Sigmoid colon (tissue), 6 donors: ENCODE measurements at regions not wholly inside any gene's neighbourhood (a gene's known extent, or its start where the extent isn't known, plus 50 kb on each side); places are given as distances from the start of the nearest gene placed in this dataset.

Experiments
- DNase-seq: peaks from one replicate; pipeline ENCODE4 v3.0.0-alpha.2; 2019
- H3K27ac ChIP-seq, 4 donors: fragments of 200-600 bp; sonication (generic); one replicate each; pipeline ENCODE4 v1.5.1; 2016 to 2019; ENCODE audit warnings: mild to moderate bottlenecking in 1 of 4
- H3K27me3 ChIP-seq, 3 donors: fragments of 200-600 bp; sonication (generic); one replicate each; pipeline ENCODE4 v1.5.1; 2019; ENCODE audit warnings: mild to moderate bottlenecking in 1 of 3
- H3K36me3 ChIP-seq, 4 donors: fragments of 200-600 bp; sonication (generic); one replicate each; pipeline ENCODE4 v1.5.1; 2016 to 2019
- H3K4me1 ChIP-seq, 4 donors: fragments of 200-600 bp; sonication (generic); one replicate each; pipeline ENCODE4 v1.5.1; 2017 to 2019
- H3K4me3 ChIP-seq, 4 donors: fragments of 200-600 bp; sonication (generic); one replicate each; pipeline ENCODE4 v1.5.1; 2017 to 2019; ENCODE audit warnings: mild to moderate bottlenecking in 2 of 4, moderate library complexity in 1 of 4
- H3K9me3 ChIP-seq, 4 donors: fragments of 200-600 bp in 3 of 4; sonication (generic) in 3 of 4; one replicate each; pipeline versions ENCODE4 v1.5.1 to v1.6.1; 2013 to 2019
- EP300 ChIP-seq, 4 donors: sonication (generic); formaldehyde crosslinking; IDR thresholded peaks; one replicate each; pipeline ENCODE4 v1.6.1; 2017; ENCODE audit warnings: antibody characterized with exemption in 4 of 4
- POLR2A ChIP-seq, 2 donors: fragments of 450-650 bp; IDR thresholded peaks; one replicate each; pipeline ENCODE4 v1.6.1; 2016; ENCODE audit warnings: antibody characterized with exemption in 2 of 2, mild to moderate bottlenecking in 2 of 2, moderate library complexity in 2 of 2
- POLR2AphosphoS5 ChIP-seq, 4 donors: sonication (generic); formaldehyde crosslinking; IDR thresholded peaks; one replicate each; pipeline ENCODE4 v1.6.1; 2017; ENCODE audit warnings: antibody characterized with exemption in 4 of 4
- WGBS, 2 donors: extraction: QIAGEN DNeasy Blood & Tissue Kit; methylation state at CpG; one replicate each; pipeline ENCODE4 v1.1.7; 2013; 5-methylcytosine and 5-hydroxymethylcytosine counted together
- intact Hi-C: fragments of 100-400 bp; cut with DNase I; formaldehyde crosslinking; loops from one replicate; pipeline ENCODE4 v1.15.1; 2023
- TF ChIP-seq, protein P1 (sequence below), 4 experiments: fragments of 450-650 bp in 3 of 4; fragments of 200-600 bp in 1 of 4; IDR thresholded peaks; one replicate each; pipeline ENCODE4 v1.5.1; 2016 to 2019; ENCODE audit warnings: antibody characterized with exemption in 4 of 4, mild to moderate bottlenecking in 3 of 4, moderate library complexity in 2 of 4
- donor health status: healthy with polysubstance abuse.
- donor health status: healthy.

DNA sequence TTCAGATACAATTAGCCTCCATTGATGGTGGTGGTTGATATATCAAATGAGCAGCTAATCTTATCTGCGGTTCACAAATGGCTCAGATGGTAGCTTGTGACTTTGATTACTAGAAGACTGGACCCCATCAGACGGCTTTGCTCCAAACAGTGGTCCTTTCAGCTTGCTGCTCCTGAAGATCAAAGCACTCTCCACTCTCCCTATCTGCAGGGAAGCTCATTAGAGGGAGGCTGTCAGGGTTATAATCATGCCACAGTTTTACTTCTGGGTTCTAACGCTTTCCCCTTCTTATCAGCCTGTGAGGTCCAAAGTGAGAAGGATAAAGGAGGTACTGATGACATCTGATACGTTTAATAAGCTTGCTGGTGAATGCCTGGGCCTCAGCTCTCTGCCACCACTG lies 247.1 kb upstream of the NT5C1B start:
- no peak overlapping the region for H3K27ac ChIP-seq
- no peaks in the 10 kb centered on the region for H3K36me3 ChIP-seq
- H3K9me3 ChIP-seq = no peaks in the 10 kb centered on the region
- WGBS, 2 donors = 70 to 78% methylated on average over 4 of the region's 4 CpGs
- H3K4me1 ChIP-seq = peaks cover 0 to 7% (median 0%) of the 10 kb centered on the region in 4 donors
- TF ChIP-seq, protein P1, sequence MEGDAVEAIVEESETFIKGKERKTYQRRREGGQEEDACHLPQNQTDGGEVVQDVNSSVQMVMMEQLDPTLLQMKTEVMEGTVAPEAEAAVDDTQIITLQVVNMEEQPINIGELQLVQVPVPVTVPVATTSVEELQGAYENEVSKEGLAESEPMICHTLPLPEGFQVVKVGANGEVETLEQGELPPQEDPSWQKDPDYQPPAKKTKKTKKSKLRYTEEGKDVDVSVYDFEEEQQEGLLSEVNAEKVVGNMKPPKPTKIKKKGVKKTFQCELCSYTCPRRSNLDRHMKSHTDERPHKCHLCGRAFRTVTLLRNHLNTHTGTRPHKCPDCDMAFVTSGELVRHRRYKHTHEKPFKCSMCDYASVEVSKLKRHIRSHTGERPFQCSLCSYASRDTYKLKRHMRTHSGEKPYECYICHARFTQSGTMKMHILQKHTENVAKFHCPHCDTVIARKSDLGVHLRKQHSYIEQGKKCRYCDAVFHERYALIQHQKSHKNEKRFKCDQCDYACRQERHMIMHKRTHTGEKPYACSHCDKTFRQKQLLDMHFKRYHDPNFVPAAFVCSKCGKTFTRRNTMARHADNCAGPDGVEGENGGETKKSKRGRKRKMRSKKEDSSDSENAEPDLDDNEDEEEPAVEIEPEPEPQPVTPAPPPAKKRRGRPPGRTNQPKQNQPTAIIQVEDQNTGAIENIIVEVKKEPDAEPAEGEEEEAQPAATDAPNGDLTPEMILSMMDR (IDR thresholded peaks at IDR 0.05) = no peak
- TF ChIP-seq EP300 (IDR thresholded peaks at IDR 0.05) = no peak
- TF ChIP-seq POLR2AphosphoS5 (IDR thresholded peaks at IDR 0.05) = no peak
- intact Hi-C loops = no loop called here
- DNase-seq = no peak
- H3K4me3 ChIP-seq = no peak overlapping the region
- H3K27me3 ChIP-seq = no peaks in the 10 kb centered on the region

DNA sequence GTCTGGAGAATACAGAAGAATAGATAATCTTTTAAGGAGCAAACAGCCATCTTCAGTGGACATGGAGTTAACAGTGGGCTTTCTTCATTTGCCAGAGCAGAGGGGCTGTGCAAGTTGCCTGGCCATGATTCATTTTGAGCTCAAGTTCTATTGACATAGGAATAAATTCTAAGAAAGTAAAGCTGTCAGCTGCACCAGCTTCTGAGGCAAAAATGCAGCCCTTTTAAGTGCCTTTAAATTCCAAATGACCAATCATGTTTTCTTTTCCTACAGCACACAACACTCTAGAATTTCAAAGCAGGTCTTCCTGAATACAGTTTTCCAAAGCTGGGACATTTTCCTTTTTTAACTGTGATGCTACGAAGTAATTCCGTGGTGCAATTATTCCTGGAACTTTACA lies 246.4 kb upstream of the NT5C1B start:
- no peaks in the 10 kb centered on the region for H3K9me3 ChIP-seq
- 93 to 96% methylated on average over 2 of the region's 2 CpGs for WGBS, 2 donors
- H3K4me3 ChIP-seq = no peak overlapping the region
- no peaks in the 10 kb centered on the region for H3K27me3 ChIP-seq
- H3K27ac ChIP-seq = no peak overlapping the region
- DNase-seq = no peak
- peaks cover 0 to 7% (median 0%) of the 10 kb centered on the region in 4 donors for H3K4me1 ChIP-seq
- no peaks in the 10 kb centered on the region for H3K36me3 ChIP-seq
- TF ChIP-seq EP300 (IDR thresholded peaks at IDR 0.05) = no peak
- TF ChIP-seq, protein P1 (IDR thresholded peaks at IDR 0.05) = no peak
- TF ChIP-seq POLR2AphosphoS5 (IDR thresholded peaks at IDR 0.05) = no peak
- no peak for TF ChIP-seq POLR2A (IDR thresholded peaks at IDR 0.05)
- intact Hi-C loops = no loop called here

DNA sequence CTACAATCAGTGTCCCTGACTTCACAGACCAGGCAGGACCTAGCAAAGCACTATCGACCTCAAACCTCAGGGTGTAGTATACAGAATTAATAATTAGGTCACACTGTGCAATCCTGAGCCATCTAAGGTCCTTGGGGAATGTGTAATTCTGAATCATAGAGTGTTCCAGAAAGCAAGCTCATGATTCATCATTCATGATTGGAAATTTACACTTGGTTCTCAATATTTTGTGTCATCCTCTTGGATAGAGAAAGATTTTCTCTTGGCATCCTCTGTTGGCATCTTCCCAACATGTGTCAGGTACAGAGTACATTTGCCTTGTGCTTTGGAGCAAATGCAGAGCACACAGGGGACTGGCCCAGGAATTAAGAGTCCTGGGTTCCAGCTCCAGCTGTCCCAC lies 245.0 kb upstream of the NT5C1B start:
- Histone ChIP-seq H3K27ac (no peak overlapping the region), H3K27me3 (no peaks in the 10 kb centered on the region), H3K4me3 (no peak overlapping the region), H3K36me3 (no peaks in the 10 kb centered on the region), H3K4me1 (peaks cover 0 to 19% (median 11%) of the 10 kb centered on the region in 4 donors), H3K9me3 (no peaks in the 10 kb centered on the region)
- intact Hi-C loops = no loop called here
- no peak for DNase-seq
- TF ChIP-seq POLR2A (IDR thresholded peaks at IDR 0.05) (no peak), POLR2AphosphoS5 (IDR thresholded peaks at IDR 0.05) (peak in 2 of 4 donors; percentile 11 to 24), EP300 (IDR thresholded peaks at IDR 0.05) (no peak)
- TF ChIP-seq, protein P1 (IDR thresholded peaks at IDR 0.05) = no peak
- WGBS, 2 donors = 76 to 85% methylated on average over 1 of the region's 1 CpG

DNA sequence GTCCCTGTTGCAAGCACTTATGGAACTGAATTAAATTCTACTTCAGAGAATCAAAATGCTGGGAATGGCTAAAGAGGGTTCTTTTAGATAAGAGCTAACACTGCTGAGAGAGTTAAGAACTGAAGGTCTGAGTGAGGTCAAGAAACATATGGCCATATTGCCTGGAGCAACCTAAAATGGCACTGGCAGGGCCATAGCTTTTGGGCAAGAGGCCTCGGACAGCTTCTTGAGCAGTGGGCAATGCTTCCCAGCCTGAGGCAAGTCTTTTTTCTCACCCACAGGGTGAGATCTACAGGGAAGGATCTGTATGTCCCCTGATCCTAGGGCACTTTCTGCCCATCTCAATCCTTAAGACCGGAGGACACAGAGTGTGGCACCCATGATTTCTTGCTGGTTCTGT lies 244.6 kb upstream of the NT5C1B start:
- Histone ChIP-seq H3K27ac (no peak overlapping the region), H3K4me3 (no peak overlapping the region), H3K36me3 (no peaks in the 10 kb centered on the region), H3K9me3 (no peaks in the 10 kb centered on the region), H3K27me3 (no peaks in the 10 kb centered on the region), H3K4me1 (peaks cover 0 to 23% (median 15%) of the 10 kb centered on the region in 4 donors)
- TF ChIP-seq POLR2AphosphoS5 (IDR thresholded peaks at IDR 0.05) (no peak), POLR2A (IDR thresholded peaks at IDR 0.05) (no peak), EP300 (IDR thresholded peaks at IDR 0.05) (no peak)
- TF ChIP-seq, protein P1 (IDR thresholded peaks at IDR 0.05) = no peak
- intact Hi-C loops = no loop called here
- WGBS, 2 donors = 96% methylated on average over 2 of the region's 2 CpGs
- no peak for DNase-seq

DNA sequence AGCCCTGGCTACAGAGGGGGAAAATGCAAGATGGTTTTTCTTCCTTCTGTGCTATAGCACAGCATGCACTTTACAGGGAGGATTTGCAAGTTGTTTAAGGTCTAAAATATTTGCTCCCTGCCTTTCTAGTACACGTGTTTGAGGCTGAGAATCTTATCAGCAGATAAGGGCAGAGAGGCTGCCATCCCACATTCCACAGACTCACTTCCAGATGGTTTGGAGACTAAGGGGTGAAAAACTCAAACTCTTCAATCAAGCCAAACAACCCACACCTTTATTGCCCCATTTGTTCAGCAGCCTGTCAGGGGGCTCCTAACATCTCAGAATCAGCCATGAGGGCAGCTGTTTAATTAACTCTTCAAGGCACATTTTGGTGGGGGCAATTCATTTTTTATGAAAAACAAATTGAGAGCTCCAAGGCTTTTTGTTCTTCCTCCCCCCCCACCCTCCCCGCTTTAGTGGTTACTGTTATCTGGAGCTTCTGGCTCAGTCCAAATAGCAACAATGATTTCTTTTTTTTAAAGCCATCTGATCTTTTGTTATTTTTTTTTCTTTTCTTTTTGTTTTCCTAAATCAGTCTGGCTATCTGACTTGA lies 242.6 kb upstream of the NT5C1B start:
- no peak for DNase-seq
- peaks cover 0 to 23% (median 15%) of the 10 kb centered on the region in 4 donors for H3K4me1 ChIP-seq
- intact Hi-C loops = no loop called here
- H3K9me3 ChIP-seq = no peaks in the 10 kb centered on the region
- no peak overlapping the region for H3K4me3 ChIP-seq
- H3K36me3 ChIP-seq = no peaks in the 10 kb centered on the region
- no peaks in the 10 kb centered on the region for H3K27me3 ChIP-seq
- TF ChIP-seq EP300 (IDR thresholded peaks at IDR 0.05) = no peak
- no peak for TF ChIP-seq POLR2AphosphoS5 (IDR thresholded peaks at IDR 0.05)
- no peak for TF ChIP-seq POLR2A (IDR thresholded peaks at IDR 0.05)
- TF ChIP-seq, protein P1 (IDR thresholded peaks at IDR 0.05) = no peak
- no peak overlapping the region for H3K27ac ChIP-seq
- 43 to 72% methylated on average over 2 of the region's 2 CpGs for WGBS, 2 donors
